Thyroid gland (tissue), 4 donors: ENCODE measurements at regions not wholly inside any gene's neighbourhood (a gene's known extent, or its start where the extent isn't known, plus 50 kb on each side); places are given as distances from the start of the nearest gene placed in this dataset.

ENCODE experiments used
- DNase-seq, 2 donors: peaks; one replicate each; pipeline ENCODE4 v3.0.0-alpha.2; 2019
- H3K27ac ChIP-seq, 3 donors: fragments of 200-600 bp; sonication (generic); 1 replicate in 2 of 3; 2 replicates in 1 of 3; pipeline ENCODE4 v1.5.1; 2016 to 2019; ENCODE audit warnings: mild to moderate bottlenecking in 1 of 3, moderate library complexity in 1 of 3
- H3K27me3 ChIP-seq: fragments of 200-600 bp; sonication (generic); one replicate; pipeline ENCODE4 v1.5.1; 2019
- H3K36me3 ChIP-seq, 2 donors: fragments of 200-600 bp; sonication (generic); one replicate each; pipeline ENCODE4 v1.5.1; 2016 to 2019
- H3K4me1 ChIP-seq, 2 donors: fragments of 200-600 bp; sonication (generic); one replicate each; pipeline ENCODE4 v1.5.1; 2017 to 2019
- H3K4me3 ChIP-seq, 3 donors: fragments of 200-600 bp; sonication (generic); replicated peaks in 1 of 3; 1 replicate in 2 of 3; 2 replicates in 1 of 3; pipeline ENCODE4 v1.5.1; 2016; ENCODE audit warnings: mild to moderate bottlenecking in 1 of 3
- H3K9me3 ChIP-seq: fragments of 200-600 bp; sonication (generic); one replicate; pipeline ENCODE4 v1.5.1; 2017
- CTCF ChIP-seq, 6 experiments: fragments of 200-600 bp in 3 of 6; fragments of 450-650 bp in 3 of 6; sonication (generic) in 3 of 6; IDR thresholded peaks; one replicate each; pipeline ENCODE4 v1.5.1; 2016 to 2019; ENCODE audit warnings: antibody characterized with exemption in 6 of 6, mild to moderate bottlenecking in 2 of 6, inconsistent platforms in 1 of 6, moderate library complexity in 1 of 6
- POLR2A ChIP-seq, 2 donors: fragments of 450-650 bp; IDR thresholded peaks; one replicate each; pipeline ENCODE4 v1.6.1; 2017; ENCODE audit warnings: antibody characterized with exemption in 2 of 2, mild to moderate bottlenecking in 2 of 2, moderate library complexity in 1 of 2
- WGBS, 2 donors: methylation state at CpG; one replicate each; pipeline ENCODE4 v1.1.5; 2017; 5-methylcytosine and 5-hydroxymethylcytosine counted together
- intact Hi-C: fragments of 100-400 bp; cut with DNase I; formaldehyde crosslinking; loops from one replicate; pipeline ENCODE4 v1.15.1; 2023

GRCh38 chr17:70968302-70968701 is 799.0 kb downstream of the KCNJ2 start:
- 84% methylated on average over 3 of the region's 3 CpGs for WGBS, 2 donors
- intact Hi-C loops: no loop called here

GRCh38 chr17:70969521-70970034 is 800.2 kb downstream of the KCNJ2 start:
- 88 to 90% methylated on average over 6 of the region's 6 CpGs for WGBS, 2 donors
- H3K9me3 ChIP-seq: no peaks in the 10 kb centered on the region
- no peaks in the 10 kb centered on the region for H3K4me1 ChIP-seq
- no peak for DNase-seq
- no peak overlapping the region for H3K27ac ChIP-seq
- intact Hi-C loops: no loop called here
- TF ChIP-seq CTCF (IDR thresholded peaks at IDR 0.05) (no peak), POLR2A (IDR thresholded peaks at IDR 0.05) (no peak)
- no peak overlapping the region for H3K4me3 ChIP-seq
- no peaks in the 10 kb centered on the region for H3K36me3 ChIP-seq
- no peaks in the 10 kb centered on the region for H3K27me3 ChIP-seq

More at GRCh38 chr17:70968302-70968701, 799.0 kb downstream of the KCNJ2 start:
- DNase-seq: no peak
- no peaks in the 10 kb centered on the region for H3K4me1 ChIP-seq
- H3K27me3 ChIP-seq: no peaks in the 10 kb centered on the region
- H3K4me3 ChIP-seq: no peak overlapping the region
- no peaks in the 10 kb centered on the region for H3K9me3 ChIP-seq
- H3K27ac ChIP-seq: no peak overlapping the region
- no peaks in the 10 kb centered on the region for H3K36me3 ChIP-seq
- no peak for TF ChIP-seq CTCF (IDR thresholded peaks at IDR 0.05)
- TF ChIP-seq POLR2A (IDR thresholded peaks at IDR 0.05): no peak

GRCh38 chr17:70976447-70976846 is 807.1 kb downstream of the KCNJ2 start:
- no peaks in the 10 kb centered on the region for H3K36me3 ChIP-seq
- H3K27me3 ChIP-seq: no peaks in the 10 kb centered on the region
- TF ChIP-seq CTCF (IDR thresholded peaks at IDR 0.05) (no peak), POLR2A (IDR thresholded peaks at IDR 0.05) (no peak)
- no peaks in the 10 kb centered on the region for H3K9me3 ChIP-seq
- DNase-seq: no peak
- no peaks in the 10 kb centered on the region for H3K4me1 ChIP-seq
- intact Hi-C loops: no loop called here
- no peak overlapping the region for H3K27ac ChIP-seq
- H3K4me3 ChIP-seq: no peak overlapping the region

- intact Hi-C loops: no loop called here
- no peaks in the 10 kb centered on the region for H3K9me3 ChIP-seq
- DNase-seq: no peak
- TF ChIP-seq POLR2A (IDR thresholded peaks at IDR 0.05) (no peak), CTCF (IDR thresholded peaks at IDR 0.05) (no peak)
- no peak overlapping the region for H3K27ac ChIP-seq
- H3K4me3 ChIP-seq: no peak overlapping the region
- H3K27me3 ChIP-seq: no peaks in the 10 kb centered on the region
- H3K4me1 ChIP-seq: no peaks in the 10 kb centered on the region
- WGBS, 2 donors: 79 to 96% methylated on average over 3 of the region's 3 CpGs
- H3K36me3 ChIP-seq: no peaks in the 10 kb centered on the region
Measured at GRCh38 chr17:70984873-70985272, 815.5 kb downstream of the KCNJ2 start.

GRCh38 chr17:70987867-70988340 is 818.6 kb downstream of the KCNJ2 start:
- no peaks in the 10 kb centered on the region for H3K36me3 ChIP-seq
- no peaks in the 10 kb centered on the region for H3K9me3 ChIP-seq
- H3K27me3 ChIP-seq: no peaks in the 10 kb centered on the region
- no peaks in the 10 kb centered on the region for H3K4me1 ChIP-seq
- intact Hi-C loops: no loop called here
- no peak overlapping the region for H3K4me3 ChIP-seq
- 56 to 68% methylated on average over 4 of the region's 4 CpGs for WGBS, 2 donors
- TF ChIP-seq POLR2A (IDR thresholded peaks at IDR 0.05): no peak
- DNase-seq: no peak
- no peak overlapping the region for H3K27ac ChIP-seq

- WGBS, 2 donors: 63 to 80% methylated on average over 1 of the region's 1 CpG
- no peak for DNase-seq
- Histone ChIP-seq H3K36me3 (no peaks in the 10 kb centered on the region), H3K27me3 (no peaks in the 10 kb centered on the region), H3K27ac (no peak overlapping the region), H3K9me3 (no peaks in the 10 kb centered on the region), H3K4me3 (no peak overlapping the region), H3K4me1 (no peaks in the 10 kb centered on the region)
- intact Hi-C loops: no loop called here
- TF ChIP-seq POLR2A (IDR thresholded peaks at IDR 0.05): no peak
- TF ChIP-seq CTCF (IDR thresholded peaks at IDR 0.05): no peak
Measured at GRCh38 chr17:70988622-70989021, 819.3 kb downstream of the KCNJ2 start.
